Head of caudate nucleus (tissue), 42 donors: ENCODE measurements at regions not wholly inside any gene's neighbourhood (a gene's known extent, or its start where the extent isn't known, plus 50 kb on each side); places are given as distances from the start of the nearest gene placed in this dataset.

Experiments used
- DNase-seq, 42 donors: peaks; one replicate each; pipeline versions ENCODE4 v3.0.0 to v3.0.0-alpha.2; 2020 to 2021; ENCODE audit warnings: mixed read lengths in 7 of 42
- intact Hi-C: fragments of 100-400 bp; cut with DNase I; formaldehyde crosslinking; loops from one replicate; pipeline ENCODE4 v1.15.0; 2022

DNA sequence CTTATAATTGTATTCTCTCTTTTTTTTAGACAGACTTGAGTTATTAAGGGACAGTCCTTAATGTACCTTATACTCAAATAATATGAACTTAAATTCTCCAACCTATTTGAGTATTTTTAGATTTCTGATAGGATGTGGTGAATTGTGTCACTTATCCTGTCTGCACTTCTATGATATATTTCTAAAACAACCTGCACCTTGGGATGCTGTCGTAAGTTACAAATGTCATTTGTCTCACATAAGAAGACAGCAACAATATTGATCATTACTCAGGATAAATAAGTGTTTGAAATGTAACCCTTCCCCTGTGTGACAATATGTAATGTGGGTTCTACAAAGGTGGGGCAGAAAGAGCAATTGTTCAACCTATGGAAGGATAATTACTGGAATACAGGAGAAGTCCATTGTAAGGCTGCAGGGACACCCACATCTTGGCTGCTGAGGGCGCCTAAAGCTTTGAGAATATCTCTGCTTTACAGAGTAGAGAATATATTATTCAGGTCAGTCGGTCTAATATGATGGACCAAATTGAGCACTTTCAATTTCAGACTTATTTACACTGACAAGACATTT, 236.9 kb upstream of the PRR20A start:
- intact Hi-C loops, result no loop called here
- no peak for DNase-seq

DNA sequence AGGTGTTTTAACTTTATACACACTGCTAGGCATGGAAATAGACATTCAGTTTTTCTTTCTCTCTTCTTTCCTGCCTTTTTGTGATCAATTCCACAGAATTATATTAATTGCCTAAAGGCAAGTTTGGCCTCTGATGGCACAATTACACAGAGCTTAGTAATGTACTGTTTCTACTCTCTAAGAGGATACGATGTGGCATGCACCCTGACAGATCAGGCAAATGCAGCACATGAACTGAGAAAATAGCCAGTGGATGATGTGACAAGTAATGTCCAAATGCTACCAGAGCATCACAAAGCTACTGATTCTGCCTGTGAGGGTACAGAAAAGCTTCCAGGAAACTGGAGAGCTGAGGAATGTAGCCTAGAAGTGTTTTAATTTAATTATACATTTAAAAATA, 233.8 kb upstream of the PRR20A start:
- DNase-seq, result no peak
- intact Hi-C loops, result no loop called here

DNA sequence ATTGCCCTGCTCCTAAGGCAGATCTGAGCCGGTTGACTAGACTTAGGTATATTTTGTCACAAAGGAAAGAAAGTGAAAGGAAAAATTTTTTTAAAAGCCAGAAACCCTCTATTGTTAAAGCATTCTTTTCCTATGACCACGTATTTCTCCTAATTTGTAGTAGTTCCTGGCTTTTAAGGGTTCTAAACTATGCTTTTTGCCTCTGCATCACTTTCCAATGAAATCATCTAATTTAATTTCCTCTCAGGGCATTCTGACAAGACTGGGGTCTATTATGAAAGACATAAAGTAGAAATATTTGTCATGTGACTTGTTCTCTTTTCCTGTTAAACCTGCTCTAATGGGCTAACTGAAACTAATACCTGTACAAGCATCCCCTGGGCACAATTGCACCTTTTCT, 233.0 kb upstream of the PRR20A start:
- intact Hi-C loops, result no loop called here

DNA sequence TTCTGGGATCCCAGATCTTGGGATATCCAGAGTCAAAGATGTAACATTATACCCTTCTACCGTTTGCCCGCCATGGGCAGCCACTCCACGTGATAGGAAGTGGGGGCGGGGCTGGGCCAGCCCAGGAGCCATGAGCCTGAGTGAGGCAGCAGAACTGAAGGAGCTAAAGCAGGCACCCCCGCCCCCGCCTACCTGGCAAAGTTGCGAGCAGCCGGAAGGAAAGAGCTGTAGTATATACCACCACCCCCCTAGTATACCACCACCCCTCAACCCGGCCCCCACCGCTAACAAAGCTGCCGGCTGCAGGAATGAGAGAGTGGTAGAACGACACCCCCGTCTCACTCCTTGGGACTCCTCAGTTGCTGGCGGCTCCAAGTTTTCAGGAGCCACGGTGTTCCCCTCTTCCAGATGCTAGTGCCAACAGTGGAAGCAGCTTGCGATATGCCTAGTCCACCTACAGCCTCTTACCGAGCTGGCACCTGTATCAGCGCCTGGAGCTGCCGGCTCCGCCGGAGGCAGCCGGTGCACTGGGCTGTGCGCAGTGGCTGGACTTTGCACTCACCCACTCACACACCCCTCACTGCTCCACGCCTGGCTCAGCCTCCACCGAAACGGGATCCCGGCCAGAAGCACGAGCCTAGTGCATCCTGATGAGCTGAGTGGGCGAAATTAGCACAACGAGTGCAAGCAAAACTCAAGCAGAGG, 230.7 kb upstream of the PRR20A start:
- intact Hi-C loops, result no loop called here
- no peak for DNase-seq

More for the DNA sequence above, 233.0 kb upstream of the PRR20A start:
- no peak for DNase-seq

DNA sequence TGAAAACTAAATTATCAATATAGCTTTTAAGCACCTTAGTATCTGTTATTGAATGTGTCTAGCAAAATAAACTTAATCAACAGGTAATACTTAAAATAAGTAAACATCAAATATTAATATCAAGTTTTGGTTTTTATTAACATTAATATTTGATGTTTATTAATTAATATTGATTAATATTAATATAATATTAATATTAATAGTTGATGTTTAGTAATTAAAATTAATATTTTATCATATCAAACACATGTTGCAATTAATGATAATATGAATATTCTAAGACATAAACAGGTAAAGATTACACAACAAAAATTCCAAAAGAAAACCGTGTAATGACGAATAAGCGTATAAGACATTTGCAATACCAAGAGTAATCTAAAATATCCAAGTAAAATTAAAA, 222.8 kb upstream of the PRR20A start:
- no peak for DNase-seq
- intact Hi-C loops, result no loop called here

DNA sequence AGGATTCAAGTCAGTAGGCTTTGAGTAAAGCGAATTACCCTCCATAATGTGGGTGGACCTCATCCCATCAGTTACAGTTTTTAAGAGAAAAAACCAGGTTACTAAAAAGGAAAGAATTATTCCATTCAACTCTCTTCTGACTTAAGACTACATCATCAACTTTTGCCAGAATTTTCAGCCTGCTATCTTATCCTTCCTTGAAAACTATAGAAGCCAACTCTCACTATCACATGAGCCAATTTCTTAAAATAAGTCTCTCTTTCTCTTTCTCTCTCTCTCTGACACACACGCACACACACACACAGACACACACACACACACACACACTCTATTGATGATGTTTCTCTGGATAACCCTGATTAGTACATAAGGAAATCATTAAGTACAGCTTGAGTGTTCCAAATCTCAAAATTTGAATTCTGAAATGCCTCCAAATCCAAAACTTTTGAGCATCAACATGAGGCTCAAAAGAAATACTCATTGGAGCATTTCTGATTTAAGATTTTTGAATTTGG, 217.0 kb upstream of the PRR20A start:
- DNase-seq, result no peak
- intact Hi-C loops, result no loop called here

DNA sequence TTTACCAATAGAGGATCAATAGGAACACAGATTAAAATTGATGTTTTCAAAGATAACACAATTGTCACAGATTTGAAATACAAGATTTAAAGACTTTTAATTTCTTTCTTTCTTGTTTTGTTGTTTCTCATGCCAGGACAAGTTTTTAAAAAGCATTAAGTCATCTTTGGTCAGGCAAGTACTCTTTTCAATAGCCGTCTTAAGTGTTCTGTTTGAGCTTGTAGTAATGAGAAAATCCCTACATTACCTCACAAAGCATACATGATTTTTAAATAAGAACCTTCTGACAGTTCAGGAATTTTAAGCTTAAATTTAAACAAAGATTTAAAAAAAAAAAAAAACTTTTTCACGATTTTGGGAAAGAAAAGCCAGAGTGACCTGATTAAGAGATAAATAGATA, 216.3 kb upstream of the PRR20A start:
- DNase-seq, result no peak
- intact Hi-C loops, result no loop called here

DNA sequence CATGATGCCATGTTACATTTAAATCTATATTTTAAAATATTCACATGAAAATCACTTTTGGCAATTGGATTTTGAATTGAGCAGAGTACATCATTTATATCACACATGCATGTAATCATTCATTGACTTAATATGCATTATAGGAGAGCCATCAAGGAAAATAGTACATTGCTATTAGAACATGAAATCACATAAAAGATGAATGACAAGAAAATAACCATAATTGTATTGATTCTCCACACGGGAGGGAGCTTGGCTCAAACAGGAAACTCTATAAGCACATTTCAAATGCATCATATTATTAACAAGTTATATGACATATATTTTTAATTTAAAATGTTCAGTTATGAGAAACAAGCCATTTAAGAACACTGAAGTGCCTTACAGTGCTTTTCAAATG, 208.6 kb upstream of the PRR20A start:
- intact Hi-C loops, result no loop called here
- no peak for DNase-seq

DNA sequence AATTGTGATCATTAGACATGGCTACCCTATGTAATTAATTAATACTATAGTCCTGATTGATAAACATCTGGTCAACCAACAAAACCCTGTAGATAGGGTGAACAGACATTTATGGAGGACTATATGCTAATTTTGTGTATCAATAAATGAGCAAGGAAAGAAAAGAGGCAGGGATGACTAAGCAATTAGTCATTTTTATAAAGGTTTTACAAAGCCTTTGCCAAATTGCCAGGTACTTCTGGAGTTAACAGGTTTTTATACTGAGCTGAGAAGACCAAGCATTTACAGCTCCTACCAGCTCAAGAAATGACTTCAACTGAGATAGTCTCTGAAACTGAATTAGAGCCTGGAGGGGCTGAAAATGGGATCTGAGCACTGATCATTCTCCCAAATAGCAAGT, 186.8 kb upstream of the PRR20A start:
- DNase-seq, result no peak
- intact Hi-C loops, result no loop called here

DNA sequence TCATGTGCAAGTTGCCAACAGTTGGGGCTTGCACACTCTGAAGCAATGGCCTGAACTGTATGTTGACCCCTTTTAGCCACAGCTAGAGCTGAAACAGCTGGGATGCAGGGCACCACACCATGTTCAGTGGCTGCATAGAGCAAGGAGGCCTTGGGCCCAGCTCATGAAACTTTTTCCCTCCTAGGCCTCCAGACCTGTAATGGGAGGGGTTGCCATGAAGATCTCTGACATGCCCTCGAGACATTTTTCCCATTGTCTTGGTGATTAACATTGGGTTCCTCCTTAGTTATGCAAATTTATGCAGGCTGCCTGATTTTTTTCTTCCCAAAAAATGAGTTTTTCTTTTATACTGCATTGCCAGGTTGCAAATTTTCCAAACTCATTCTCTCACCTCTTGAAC, 165.1 kb upstream of the PRR20A start:
- DNase-seq, result no peak
- intact Hi-C loops, result no loop called here

DNA sequence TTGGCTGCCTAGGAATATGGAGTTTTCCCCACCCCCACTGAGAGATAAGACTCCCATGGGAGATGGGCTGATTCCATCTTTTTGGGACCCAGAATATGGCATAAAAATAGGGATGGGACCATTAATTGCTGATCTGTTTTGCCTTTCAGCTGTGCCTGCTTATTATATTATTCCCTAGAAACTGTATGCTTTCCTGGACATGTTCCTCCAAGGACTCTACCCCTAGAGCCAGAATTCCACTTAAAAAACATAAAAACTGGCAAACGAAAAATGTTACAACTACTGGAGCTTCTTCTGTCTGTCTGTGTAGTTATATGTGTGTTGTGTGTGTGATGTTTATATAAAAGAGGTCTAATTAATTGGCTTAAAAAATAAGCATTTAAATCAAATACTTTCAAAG, 159.9 kb upstream of the PRR20A start:
- intact Hi-C loops, result no loop called here
- DNase-seq, result no peak

DNA sequence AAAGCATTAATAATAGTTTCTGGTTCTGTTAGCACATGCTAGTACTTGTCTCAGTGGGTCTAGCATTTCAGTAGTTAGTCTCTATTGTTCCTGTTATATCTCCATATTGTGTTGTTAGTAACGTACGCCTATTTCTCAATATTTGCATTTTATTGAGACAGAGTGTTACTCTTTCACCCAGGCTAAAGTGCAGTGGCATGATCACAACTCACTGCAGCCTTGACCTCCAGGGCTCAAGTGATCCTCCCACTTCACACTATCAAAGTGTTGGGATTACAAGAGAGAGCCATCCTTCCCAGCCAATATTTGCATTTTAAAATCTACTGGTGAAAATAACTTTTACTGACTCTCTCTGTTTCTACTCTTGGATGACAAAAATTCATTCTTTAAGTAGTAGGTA, 154.6 kb upstream of the PRR20A start:
- no peak for DNase-seq
- intact Hi-C loops, result no loop called here

DNA sequence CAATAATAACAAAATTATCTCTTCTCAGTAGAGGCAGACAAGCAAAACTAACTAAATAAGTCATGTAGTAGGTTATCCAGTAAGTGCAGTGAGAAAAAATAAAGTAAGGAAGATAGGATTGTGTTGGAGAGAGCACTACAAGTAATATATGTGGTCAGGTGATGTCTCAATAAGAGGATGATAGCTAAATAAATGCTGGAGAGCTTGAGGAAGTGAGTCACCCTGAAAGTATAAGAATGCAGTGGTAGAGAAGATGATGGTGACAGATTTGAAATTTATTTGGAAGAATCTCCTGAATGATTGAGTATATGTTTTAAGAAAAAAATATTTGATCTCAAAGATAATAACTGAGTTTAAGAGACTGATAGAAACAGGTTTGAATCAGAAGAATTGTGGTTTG, 152.2 kb upstream of the PRR20A start:
- intact Hi-C loops, result no loop called here
- DNase-seq, result no peak

DNA sequence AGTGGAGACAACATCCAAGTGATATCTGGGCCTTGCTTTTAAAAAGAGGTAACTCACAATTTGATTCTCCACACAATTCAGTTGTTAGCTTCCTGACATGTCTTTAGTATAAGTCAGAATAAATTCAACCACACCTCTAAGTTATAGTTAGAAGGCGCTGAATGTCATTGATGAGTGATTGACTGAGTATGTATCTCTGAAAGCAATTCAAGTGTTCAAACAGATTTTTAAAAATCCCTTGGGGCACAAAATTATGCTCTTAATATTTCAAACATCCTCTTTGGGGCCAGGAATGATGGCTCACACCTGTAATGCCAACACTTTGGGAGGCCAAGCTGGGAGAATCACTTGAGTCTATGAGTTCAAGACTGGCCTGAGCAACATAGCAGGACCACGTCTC, 137.0 kb upstream of the PRR20A start:
- DNase-seq, result no peak
- intact Hi-C loops, result no loop called here

DNA sequence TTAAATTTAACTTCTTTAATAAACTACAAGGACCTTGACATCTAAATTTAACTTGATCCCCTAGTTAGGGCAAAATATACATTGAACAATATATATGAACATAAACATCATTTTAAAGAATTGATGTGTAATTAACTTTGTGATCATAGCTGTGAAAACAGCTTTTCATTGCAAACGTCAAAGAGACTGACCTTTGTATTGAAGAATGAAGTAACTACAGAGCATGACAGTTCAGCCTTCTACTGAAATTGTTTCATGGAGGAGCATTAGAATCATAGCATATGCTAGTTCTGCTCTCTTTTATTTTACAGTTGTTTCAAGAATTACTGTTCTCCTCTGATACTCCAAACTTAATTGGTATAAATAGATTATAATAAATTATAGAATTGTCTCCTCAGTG, 123.4 kb upstream of the PRR20A start:
- no peak for DNase-seq

DNA sequence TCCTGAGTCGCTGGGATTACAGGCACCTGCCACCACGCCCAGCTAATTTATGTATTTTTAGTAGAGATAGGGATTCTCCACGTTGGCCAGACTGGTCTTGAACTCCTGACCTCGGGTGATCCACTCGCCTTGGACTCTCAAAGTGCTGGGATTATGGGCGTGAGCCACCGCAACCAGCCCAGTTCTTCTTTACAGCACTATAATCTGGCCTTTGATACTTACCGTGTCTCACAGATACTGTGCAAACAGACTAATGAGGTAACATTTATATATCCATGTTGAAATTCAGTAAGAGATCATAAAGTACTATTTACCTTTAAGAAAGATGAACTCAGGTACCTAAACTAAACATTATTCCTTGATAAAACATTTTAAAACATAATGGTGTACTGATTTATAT, 121.8 kb upstream of the PRR20A start:
- DNase-seq, result no peak
- intact Hi-C loops, result no loop called here

More for the DNA sequence above, 123.4 kb upstream of the PRR20A start:
- intact Hi-C loops, result no loop called here

DNA sequence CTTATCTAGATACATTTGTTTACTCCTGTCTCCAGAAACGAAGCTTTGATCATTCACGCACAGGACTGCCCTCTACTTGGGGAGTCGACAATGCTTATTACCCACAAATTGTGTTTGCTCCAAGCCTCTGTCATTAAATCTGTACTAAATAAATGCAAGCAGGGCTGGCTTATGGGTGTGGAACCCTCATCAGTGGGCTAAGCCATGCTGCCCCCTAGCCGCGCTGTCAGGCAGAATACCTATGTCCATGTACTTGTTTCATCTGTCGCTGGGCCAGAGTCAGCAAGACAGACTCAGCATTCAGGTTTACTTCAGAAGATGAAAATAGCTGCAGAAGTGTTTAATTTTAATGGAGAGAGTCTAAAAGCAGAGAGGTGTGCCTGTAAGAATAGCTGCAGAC, 110.0 kb upstream of the PRR20A start:
- intact Hi-C loops, result no loop called here
- DNase-seq, result no peak

DNA sequence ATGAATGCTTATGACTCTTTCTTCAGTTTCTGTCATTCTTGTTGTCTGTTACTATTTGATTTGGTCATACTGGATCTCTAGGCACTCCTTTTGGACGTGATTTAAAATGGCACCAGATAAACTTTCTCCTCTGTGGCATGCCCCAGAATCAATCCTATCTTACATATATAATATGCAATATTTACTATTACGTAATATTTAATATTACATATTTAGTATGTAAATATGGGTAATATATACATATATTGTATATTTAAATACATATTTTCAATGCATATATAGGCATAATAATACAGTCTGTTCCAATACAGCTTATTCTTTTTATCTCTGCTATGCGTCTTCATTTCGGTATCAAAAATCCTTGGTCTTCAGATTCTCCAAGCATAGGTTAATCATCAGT, 104.4 kb upstream of the PRR20A start:
- DNase-seq, result no peak
- intact Hi-C loops, result no loop called here

DNA sequence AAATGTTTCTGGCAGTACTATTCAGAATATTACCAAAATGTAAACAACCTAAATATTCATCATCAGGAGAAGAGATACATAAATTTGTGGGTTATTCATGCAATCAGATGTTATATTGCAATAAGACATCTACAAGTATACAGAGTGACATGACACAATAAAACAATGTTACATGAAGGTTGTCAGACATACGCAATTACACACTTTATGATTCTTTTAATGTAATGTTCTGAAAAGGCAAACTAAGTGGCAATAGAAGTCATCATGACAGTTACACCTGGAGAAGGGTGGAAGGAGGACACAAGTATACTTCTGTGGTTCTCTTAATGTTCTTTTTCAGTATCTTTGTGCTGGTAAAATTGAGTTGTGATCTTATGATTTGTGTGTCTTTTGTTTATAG, 95.8 kb upstream of the PRR20A start:
- DNase-seq, result no peak
- intact Hi-C loops, result no loop called here

DNA sequence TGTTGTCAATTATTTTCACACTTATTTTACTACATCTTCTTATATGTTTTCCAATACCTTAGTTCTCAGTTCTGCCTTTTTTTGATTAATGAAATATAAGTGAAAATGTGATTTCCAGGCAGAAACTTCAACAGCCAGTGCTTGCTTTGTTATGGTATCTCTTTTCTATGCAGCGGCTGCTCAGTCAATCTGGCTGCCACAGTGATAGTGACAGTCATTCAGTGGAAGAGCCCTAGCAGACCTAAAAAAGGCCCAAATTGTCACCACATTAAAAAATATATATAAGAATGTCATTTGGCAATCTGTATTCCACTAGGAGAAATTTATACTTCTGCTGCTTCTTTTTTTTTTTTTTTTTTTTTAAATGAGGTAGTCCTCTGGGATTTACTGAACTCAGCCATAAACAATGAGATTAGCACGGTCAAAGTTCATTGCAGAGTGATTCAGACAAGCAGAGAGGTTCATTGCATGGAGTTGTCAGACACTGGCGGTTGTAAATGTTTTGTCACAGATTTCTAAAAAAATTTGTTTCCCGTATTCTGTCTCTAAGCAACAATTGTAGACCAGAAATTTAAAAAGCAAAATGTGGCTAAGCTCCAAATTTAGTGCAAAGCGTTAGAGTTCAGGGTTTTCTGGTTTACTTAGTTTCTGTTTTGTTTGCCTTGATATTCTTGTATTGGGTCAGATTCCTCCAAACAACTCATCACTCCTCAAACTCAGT, 94.7 kb upstream of the PRR20A start:
- no peak for DNase-seq
- intact Hi-C loops, result no loop called here
